Left cardiac atrium (tissue), 4 donors: ENCODE measurements at regions not wholly inside any gene's neighbourhood (a gene's known extent, or its start where the extent isn't known, plus 50 kb on each side); places are given as distances from the start of the nearest gene placed in this dataset.
A peak's percentile ranks its signal among the peaks of the same experiment; 100 is the strongest.

Source experiments
- ATAC-seq, 2 donors: fragments of 200-7000 bp; cut with Tn5 transposase; one replicate each; pipeline ENCODE4 v1.9.1; 2020; ENCODE audit warnings: mild to moderate bottlenecking in 2 of 2, moderate library complexity in 2 of 2
- DNase-seq: peaks from one replicate; pipeline ENCODE4 v3.0.0-alpha.2; 2020
- intact Hi-C, 2 donors: fragments of 100-400 bp; cut with DNase I; formaldehyde crosslinking; loops; one replicate each; pipeline versions ENCODE4 v1.14.1 to v1.15.1; 2022 to 2023
- donor health status: DM: no; HTN: yes; CAD: no.
- donor health status: DM: no; HTN: yes; CAD: no; lungs with severe emphysema.
- donor health status: DM: yes; HTN: yes; CAD: no.
- donor health status: Dilated cardiomyopathy.

DNA sequence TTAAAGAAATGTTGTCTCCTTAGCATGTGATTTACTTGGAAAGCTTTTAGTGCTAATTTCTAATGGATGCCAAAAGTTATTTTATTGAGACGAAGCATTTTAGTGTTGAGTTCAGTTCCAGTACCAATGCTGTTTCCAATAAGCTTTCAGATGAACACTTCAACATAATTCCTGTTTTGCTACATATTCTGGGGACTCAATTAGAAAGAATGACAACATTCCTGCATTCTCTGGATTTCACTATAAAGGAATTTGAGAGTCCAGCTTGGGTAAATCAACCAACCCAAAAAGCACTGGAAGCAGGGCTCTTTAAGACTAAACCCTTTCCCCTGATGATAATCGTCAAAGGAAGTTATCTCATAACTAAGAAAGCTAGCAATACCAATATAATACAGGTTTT, 353.0 kb upstream of the TMTC1 start:
- DNase-seq: no peak
- ATAC-seq: no peak
- intact Hi-C loops: no loop called here

DNA sequence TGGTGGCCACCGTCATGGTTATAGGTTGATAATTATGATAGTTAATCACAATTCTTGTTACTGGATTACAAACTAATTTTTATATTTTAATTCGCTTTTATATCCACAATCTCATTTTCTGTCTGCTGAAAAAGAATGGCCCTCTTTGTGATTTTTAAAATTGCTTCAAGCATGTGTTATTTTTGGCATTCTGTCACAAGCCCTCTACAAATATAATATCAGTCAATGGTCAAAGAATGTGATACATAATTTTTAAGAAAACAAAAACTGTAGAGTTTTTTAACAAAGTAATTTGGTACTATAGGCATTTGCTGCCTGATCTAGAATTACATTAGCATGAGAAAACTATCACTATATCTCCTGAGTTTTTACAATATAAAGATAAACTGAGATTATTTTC, 352.0 kb upstream of the TMTC1 start:
- ATAC-seq (no peak), DNase-seq (no peak)
- intact Hi-C loops: no loop called here

DNA sequence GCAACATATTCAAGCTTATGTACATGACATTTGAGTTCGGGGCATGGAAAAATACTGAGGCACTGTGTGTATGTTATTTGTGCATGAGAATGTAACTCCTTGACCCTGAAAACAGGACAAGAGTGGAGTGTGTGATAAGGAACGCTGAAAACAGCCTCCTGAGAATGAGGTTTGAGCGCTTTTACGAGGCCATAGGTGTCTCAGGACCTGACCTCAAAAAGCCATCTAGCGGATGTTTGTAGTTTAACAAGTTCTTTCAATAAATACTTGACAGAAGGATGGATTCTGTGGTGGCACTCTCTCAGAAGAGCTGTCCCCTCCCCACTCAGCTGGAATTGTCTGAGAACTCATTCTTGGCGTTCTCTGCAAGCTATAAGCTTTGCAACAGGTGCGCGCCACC, 350.5 kb upstream of the TMTC1 start:
- intact Hi-C loops: no loop called here
- ATAC-seq (no peak), DNase-seq (no peak)

DNA sequence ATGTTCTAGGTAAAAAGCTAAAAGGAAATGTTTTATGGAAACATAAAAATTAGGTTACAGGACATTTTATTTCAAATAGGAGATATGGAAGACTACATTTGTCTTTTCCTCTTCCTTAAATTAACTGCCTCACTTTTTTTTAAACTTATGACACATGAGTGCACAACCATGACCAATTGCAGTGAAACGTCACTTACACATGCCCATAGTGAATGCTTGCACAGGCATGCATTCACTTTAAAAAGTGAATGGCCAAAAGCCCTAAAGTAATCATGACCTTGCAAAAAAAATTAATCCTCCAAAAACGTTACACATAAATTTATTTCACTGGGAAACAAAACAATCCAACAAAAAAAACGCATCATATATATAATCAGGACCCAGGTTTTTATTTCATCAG, 343.2 kb upstream of the TMTC1 start:
- DNase-seq (no peak), ATAC-seq (no peak)
- intact Hi-C loops: no loop called here

GRCh38 chr12:30120522-30120921, 336.8 kb upstream of the TMTC1 start:
- no peak for ATAC-seq
- intact Hi-C loops: no loop called here
- no peak for DNase-seq

GRCh38 chr12:30117483-30117882, 333.7 kb upstream of the TMTC1 start:
- ATAC-seq: no peak
- intact Hi-C loops: no loop called here
- no peak for DNase-seq

- DNase-seq (no peak), ATAC-seq (no peak)
- intact Hi-C loops: no loop called here
Observed at GRCh38 chr12:30111719-30112118, 328.0 kb upstream of the TMTC1 start.

GRCh38 chr12:30110958-30111586, 327.3 kb upstream of the TMTC1 start:
- no peak for ATAC-seq
- no peak for DNase-seq
- intact Hi-C loops: no loop called here

DNA sequence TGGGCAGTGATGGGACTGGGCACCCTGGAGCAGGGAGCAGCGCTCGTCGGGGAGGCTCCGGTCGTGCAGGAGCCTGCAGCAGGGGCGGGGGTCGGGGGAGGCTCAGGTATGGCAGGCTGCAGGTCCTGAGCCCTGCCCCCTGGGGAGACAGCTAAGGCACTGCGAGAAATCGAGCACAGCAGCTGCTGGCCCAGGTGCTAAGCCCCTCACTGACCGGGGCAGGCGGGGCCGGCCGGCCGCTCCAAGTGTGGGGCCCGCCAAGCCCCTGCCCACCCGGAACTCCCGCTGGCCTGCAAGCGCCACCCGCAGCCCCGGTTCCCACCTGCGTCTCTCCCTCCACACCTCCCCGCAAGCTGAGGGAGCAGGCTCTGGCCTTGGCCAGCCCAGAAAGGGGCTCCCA, 326.8 kb upstream of the TMTC1 start:
- ATAC-seq (no peak), DNase-seq (no peak)
- intact Hi-C loops: no loop called here

DNA sequence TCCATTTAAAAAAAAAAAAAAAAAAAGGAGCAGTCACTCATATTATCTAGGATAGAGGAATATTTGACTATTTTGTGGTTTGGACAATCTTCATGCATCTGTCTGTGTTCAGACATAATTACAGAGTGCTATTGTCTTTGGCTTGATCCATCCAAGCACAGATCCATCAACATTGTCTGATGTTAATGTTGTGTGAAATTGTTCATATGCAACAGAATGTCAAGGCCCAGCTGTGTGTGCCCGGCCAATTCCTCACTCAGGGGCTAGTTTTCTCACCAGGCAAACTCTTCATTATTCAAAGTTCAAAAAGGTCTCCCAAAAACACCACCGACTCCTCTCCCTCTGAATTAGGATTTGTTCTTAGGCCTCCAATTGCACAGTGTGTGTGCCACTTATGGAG, 324.9 kb upstream of the TMTC1 start:
- ATAC-seq: no peak
- intact Hi-C loops: no loop called here
- no peak for DNase-seq

- ATAC-seq: no peak
- intact Hi-C loops: no loop called here
- DNase-seq: no peak
Observed at GRCh38 chr12:30106204-30106965, 322.6 kb upstream of the TMTC1 start.

- ATAC-seq (no peak), DNase-seq (no peak)
- intact Hi-C loops: no loop called here
Observed at GRCh38 chr12:30105505-30105904, 321.8 kb upstream of the TMTC1 start.

- no peak for ATAC-seq
- intact Hi-C loops: no loop called here
- no peak for DNase-seq
Observed at GRCh38 chr12:30104971-30105370, 321.2 kb upstream of the TMTC1 start.

DNA sequence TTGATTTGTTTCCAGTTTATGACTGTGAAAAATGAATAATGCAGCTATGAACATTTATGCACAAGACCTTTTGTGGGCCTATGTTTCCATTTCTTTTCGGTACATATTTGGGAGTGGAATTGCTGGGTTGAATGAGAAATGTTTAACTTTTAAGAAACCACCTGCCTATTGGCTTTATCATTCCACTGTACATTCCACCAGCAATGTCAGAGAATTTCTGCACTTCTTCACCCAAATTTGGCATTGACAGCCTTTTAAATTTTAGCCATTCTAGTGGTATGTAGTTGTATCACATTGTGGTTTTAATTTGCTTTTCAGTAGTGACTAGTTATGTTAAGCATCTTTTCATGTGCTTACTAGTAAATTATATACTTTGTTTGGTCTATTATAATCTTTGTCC, 317.0 kb upstream of the TMTC1 start:
- DNase-seq: no peak
- intact Hi-C loops: no loop called here
- no peak for ATAC-seq

- ATAC-seq (no peak), DNase-seq (no peak)
- intact Hi-C loops: no loop called here
Observed at GRCh38 chr12:30098677-30099076, 314.9 kb upstream of the TMTC1 start.

GRCh38 chr12:30095511-30095910, 311.8 kb upstream of the TMTC1 start:
- intact Hi-C loops: no loop called here
- no peak for ATAC-seq
- no peak for DNase-seq

DNA sequence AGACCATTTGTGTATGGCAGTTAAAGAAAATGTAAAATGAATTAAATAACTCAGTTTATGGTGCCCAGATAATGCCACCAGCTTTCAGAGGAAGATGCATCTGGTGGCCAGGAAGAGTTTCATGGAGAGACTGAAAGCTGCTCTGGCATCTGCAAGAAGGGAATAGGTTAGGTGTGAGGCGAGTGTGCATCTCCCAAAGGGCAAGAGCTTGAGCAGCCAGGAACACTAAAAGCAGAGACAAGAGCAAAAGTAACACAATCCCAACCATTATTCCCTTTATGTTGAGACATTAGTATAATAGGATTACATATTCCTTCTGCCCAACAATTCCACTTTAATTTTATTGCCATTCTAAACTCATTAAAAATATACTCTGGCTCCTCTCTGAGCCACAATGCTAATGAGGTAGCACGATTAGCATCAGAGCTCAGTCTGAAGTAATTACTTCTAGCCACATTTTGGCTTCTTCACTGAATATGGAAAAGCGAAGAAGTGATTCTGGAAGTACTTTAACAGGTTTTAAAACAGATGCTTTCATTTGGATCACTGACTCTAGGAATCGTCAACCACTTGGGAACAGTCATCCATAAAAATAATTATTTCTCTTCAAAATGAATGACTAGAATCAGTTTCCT, 309.4 kb upstream of the TMTC1 start:
- no peak for DNase-seq
- ATAC-seq: no peak
- intact Hi-C loops: no loop called here

DNA sequence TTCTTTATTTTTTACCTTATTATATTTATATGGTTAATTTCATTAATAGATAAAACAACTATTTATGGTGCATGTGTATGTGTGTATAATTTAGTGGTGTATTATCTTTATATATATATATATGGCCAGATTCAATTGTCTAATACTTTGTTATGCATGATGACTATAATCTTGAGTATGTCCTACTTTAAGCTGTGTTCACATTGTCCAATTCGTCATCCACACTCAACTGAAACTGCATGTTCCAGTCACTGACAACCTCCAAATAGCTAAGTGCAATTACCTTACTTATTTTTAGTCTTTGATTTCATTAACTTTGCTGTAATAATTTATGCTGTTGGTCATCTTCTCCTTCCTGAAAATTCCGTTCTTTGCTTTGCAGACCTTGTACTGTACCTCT, 306.5 kb upstream of the TMTC1 start:
- ATAC-seq: peak in 1 of 2 donors; percentile 47
- intact Hi-C loops: no loop called here

DNA sequence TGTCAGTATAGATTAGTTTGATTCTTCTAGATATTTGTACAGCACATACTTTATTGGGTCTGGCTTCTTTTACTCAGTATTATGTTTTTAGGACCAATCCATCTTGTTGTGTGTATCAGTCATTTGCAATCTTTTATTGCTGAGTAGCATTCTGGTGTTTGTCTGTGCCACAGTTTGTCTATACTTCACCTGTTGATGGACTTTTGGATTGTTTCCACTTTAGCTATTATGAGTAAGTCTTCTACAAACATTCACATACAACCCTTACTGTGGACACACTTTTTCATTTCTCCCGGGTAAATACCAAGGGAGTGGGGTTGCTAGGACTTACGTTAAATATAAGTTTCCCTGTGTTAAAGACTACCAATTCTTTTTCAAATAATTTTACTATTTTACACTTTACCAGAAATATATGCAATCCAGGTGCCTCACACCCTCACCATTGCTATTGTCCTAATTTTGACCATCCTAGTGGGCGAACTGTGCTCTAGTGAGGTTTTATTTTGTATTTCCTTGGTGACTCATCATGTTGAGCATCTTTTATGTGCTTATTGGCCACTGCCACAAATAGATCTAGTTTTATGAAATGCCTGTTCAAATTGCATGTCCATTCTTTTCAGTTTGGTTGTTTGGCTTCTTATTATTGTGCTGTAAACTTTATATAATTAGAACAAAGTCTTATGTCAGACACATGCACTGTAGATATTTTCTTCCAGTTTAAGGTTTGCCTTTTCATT, 304.7 kb upstream of the TMTC1 start:
- no peak for ATAC-seq
- no peak for DNase-seq
- intact Hi-C loops: no loop called here

More for the DNA sequence above, 306.5 kb upstream of the TMTC1 start:
- no peak for DNase-seq

- ATAC-seq (no peak), DNase-seq (no peak)
- intact Hi-C loops: no loop called here
Observed at GRCh38 chr12:30082381-30082780, 298.6 kb upstream of the TMTC1 start.
